ENCODE measurements at regions not wholly inside any gene's neighbourhood (a gene's known extent, or its start where the extent isn't known, plus 50 kb on each side); places are given as distances from the start of the nearest gene placed in this dataset.

- TF ChIP-seq EZH2phosphoT487 (IDR thresholded peaks at IDR 0.05; ENCODE audit: borderline replicate concordance, low read length) = no peak
- no peak for TF ChIP-seq CTCF (IDR thresholded peaks at IDR 0.05; ENCODE audit: low read depth, low read length, poor library complexity, severe bottlenecking)
Measured at GRCh38 chr9:28136113-28136512, 562.8 kb upstream of the C9orf72 start.

Measured in DOHH2 (cell line).